Dermis blood vessel endothelial cell (primary cell): ENCODE measurements at regions not wholly inside any gene's neighbourhood (a gene's known extent, or its start where the extent isn't known, plus 50 kb on each side); places are given as distances from the start of the nearest gene placed in this dataset.
"Not testable (repeated sequence)": the region's sequence is repeated elsewhere in the genome, so short reads cannot be mapped to it uniquely, and the experiment has no call there.

ENCODE experiments used
- DNase-seq: peaks from one replicate; pipeline ENCODE4 v3.0.0; 2010

GRCh38 chr13:31385540-31385939, 185.8 kb downstream of the B3GLCT start:
- DNase-seq, result no peak

- no peak for DNase-seq
Measured at GRCh38 chr13:31394506-31394905, 194.7 kb downstream of the B3GLCT start.

GRCh38 chr13:31395090-31395489, 195.3 kb downstream of the B3GLCT start:
- DNase-seq, result no peak

- no peak for DNase-seq
Measured at GRCh38 chr13:31399690-31400089, 199.9 kb downstream of the B3GLCT start.

GRCh38 chr13:31403711-31404110, 203.9 kb downstream of the B3GLCT start:
- not testable (repeated sequence) for DNase-seq

GRCh38 chr13:31408927-31409326, 209.2 kb downstream of the B3GLCT start:
- no peak for DNase-seq

- DNase-seq, result no peak
Measured at GRCh38 chr13:31409678-31410356, 210.0 kb downstream of the B3GLCT start.

- DNase-seq, result no peak
Measured at GRCh38 chr13:31413516-31413915, 213.7 kb downstream of the B3GLCT start.

- DNase-seq, result no peak
Measured at GRCh38 chr13:31416066-31416465, 216.3 kb downstream of the B3GLCT start.

- DNase-seq, result no peak
Measured at GRCh38 chr13:31418186-31418585, 218.4 kb downstream of the B3GLCT start.

GRCh38 chr13:31421756-31422155, 222.0 kb downstream of the B3GLCT start:
- no peak for DNase-seq

- DNase-seq, result peak; percentile 90
Measured at GRCh38 chr13:31424130-31424729, 224.5 kb downstream of the B3GLCT start.

GRCh38 chr13:31426395-31426794, 226.6 kb downstream of the B3GLCT start:
- no peak for DNase-seq

- peak; percentile 59 for DNase-seq
Measured at GRCh38 chr13:31427151-31428100, 227.7 kb downstream of the B3GLCT start.

- DNase-seq, result peak; percentile 69
Measured at GRCh38 chr13:31431722-31432137, 232.0 kb downstream of the B3GLCT start.

- DNase-seq, result no peak
Measured at GRCh38 chr13:31433207-31433606, 233.4 kb downstream of the B3GLCT start.

GRCh38 chr13:31433746-31434145, 234.0 kb downstream of the B3GLCT start:
- DNase-seq, result no peak

GRCh38 chr13:31434613-31435012, 234.8 kb downstream of the B3GLCT start:
- DNase-seq, result no peak

GRCh38 chr13:31435536-31435935, 235.8 kb downstream of the B3GLCT start:
- DNase-seq, result no peak

- DNase-seq, result no peak
Measured at GRCh38 chr13:31436478-31436877, 236.7 kb downstream of the B3GLCT start.

- DNase-seq, result no peak
Measured at GRCh38 chr13:31437975-31438374, 238.2 kb downstream of the B3GLCT start.

GRCh38 chr13:31440132-31440531, 240.4 kb downstream of the B3GLCT start:
- DNase-seq, result no peak

- no peak for DNase-seq
Measured at GRCh38 chr13:31441800-31442510, 242.2 kb downstream of the B3GLCT start.
